ENCODE measurements at regions not wholly inside any gene's neighbourhood (a gene's known extent, or its start where the extent isn't known, plus 50 kb on each side); places are given as distances from the start of the nearest gene placed in this dataset.

- ATAC-seq (no peak), FAIRE-seq (no peak), DNase-seq (ENCODE audit: low read depth, low spot score) (no peak)
- WGBS (ENCODE audit: insufficient coverage, insufficient replicate concordance, low lambda C conversion rate, missing lambda C conversion rate): 20% methylated on average over 2 of the region's 2 CpGs
- H3K4me3 ChIP-seq: no peak overlapping the region
- H3K36me3 ChIP-seq (ENCODE audit: control insufficient read depth in 2 of 2, insufficient read depth in 2 of 2, low read length in 1 of 2): no peaks in the 10 kb centered on the region
- CTCF ChIA-PET: no interaction called here
- no peak overlapping the region for H3K27ac ChIP-seq (ENCODE audit: control insufficient read depth, insufficient read depth)
- BruUV-seq (replicated peaks): no TSS peak
- H4K20me1 ChIP-seq (ENCODE audit: control insufficient read depth, insufficient read depth): no peaks in the 10 kb centered on the region
- RAD21 ChIA-PET (ENCODE audit: unreplicated experiment): no interaction called here
- in situ Hi-C loops (cut with MboI) (no loop called here), intact Hi-C loops (cut with micrococcal nuclease; ENCODE audit: unreplicated experiment) (no loop called here)
- H3K9me3 ChIP-seq (replicated peaks; ENCODE audit: control insufficient read depth, insufficient read depth, low read length): no peaks in the 10 kb centered on the region
- SMC1A ChIA-PET (ENCODE audit: uncharacterized antibody, unreplicated experiment): no interaction called here
- no peak for TF ChIP-seq SMARCA5 (IDR thresholded peaks at IDR 0.05)
- no peaks in the 10 kb centered on the region for H3K4me1 ChIP-seq (ENCODE audit: control insufficient read depth, insufficient read depth, low read length)
- no peak overlapping the region for H3K4me2 ChIP-seq (ENCODE audit: control insufficient read depth, insufficient read depth)
- no peak overlapping the region for H2AFZ ChIP-seq (ENCODE audit: control insufficient read depth, low read depth, low read length)
- no peaks in the 10 kb centered on the region for H3K27me3 ChIP-seq (replicated peaks in 1 of 2; ENCODE audit: control insufficient read depth in 2 of 2, insufficient read depth in 2 of 2, low read length in 1 of 2)
- H3K79me2 ChIP-seq (ENCODE audit: control insufficient read depth, insufficient read depth, low read length): no peaks in the 10 kb centered on the region
- POLR2A ChIA-PET: no interaction called here
- H3K9ac ChIP-seq (ENCODE audit: control insufficient read depth, insufficient read depth, low read length): no peak overlapping the region
Measured at GRCh38 chr5:159559337-159559736, 229.1 kb upstream of the IL12B start.

- ChIA-PET POLR2A (no interaction called here), SMC1A (ENCODE audit: uncharacterized antibody, unreplicated experiment) (no interaction called here), RAD21 (ENCODE audit: unreplicated experiment) (no interaction called here), CTCF (interaction anchor here (0.6 kb wide), 1 partner anchor 44 kb away, joined by 3 read pairs; no protein-coding TSS in a partner anchor)
- H3K27ac ChIP-seq (ENCODE audit: control insufficient read depth, insufficient read depth): no peak overlapping the region
- no peak overlapping the region for H2AFZ ChIP-seq (ENCODE audit: control insufficient read depth, low read depth, low read length)
- intact Hi-C loops (cut with micrococcal nuclease; ENCODE audit: unreplicated experiment) (no loop called here), in situ Hi-C loops (cut with MboI) (no loop called here)
- FAIRE-seq (no peak), DNase-seq (ENCODE audit: low read depth, low spot score) (no peak), ATAC-seq (no peak)
- H3K9me3 ChIP-seq (replicated peaks; ENCODE audit: control insufficient read depth, insufficient read depth, low read length): no peaks in the 10 kb centered on the region
- WGBS (ENCODE audit: insufficient coverage, insufficient replicate concordance, low lambda C conversion rate, missing lambda C conversion rate): 60% methylated on average over 7 of the region's 7 CpGs
- H3K9ac ChIP-seq (ENCODE audit: control insufficient read depth, insufficient read depth, low read length): no peak overlapping the region
- no peaks in the 10 kb centered on the region for H3K79me2 ChIP-seq (ENCODE audit: control insufficient read depth, insufficient read depth, low read length)
- H3K4me2 ChIP-seq (ENCODE audit: control insufficient read depth, insufficient read depth): no peak overlapping the region
- TF ChIP-seq MAX (IDR thresholded peaks at IDR 0.05; ENCODE audit: low read depth, low read length) (no peak), STAT1 (conservative IDR thresholded peaks at IDR 0.05) (no peak), KDM1A (IDR thresholded peaks at IDR 0.05; ENCODE audit: borderline replicate concordance) (no peak), NR2C1 (IDR thresholded peaks at IDR 0.05) (no peak), POU2F2 (IDR thresholded peaks at IDR 0.05; ENCODE audit: borderline replicate concordance, low read depth, low read length) (no peak)
- no peaks in the 10 kb centered on the region for H3K27me3 ChIP-seq (replicated peaks in 1 of 2; ENCODE audit: control insufficient read depth in 2 of 2, insufficient read depth in 2 of 2, low read length in 1 of 2)
- H3K36me3 ChIP-seq (ENCODE audit: control insufficient read depth in 2 of 2, insufficient read depth in 2 of 2, low read length in 1 of 2): no peaks in the 10 kb centered on the region
- no TSS peak for BruUV-seq (replicated peaks)
- no peaks in the 10 kb centered on the region for H3K4me1 ChIP-seq (ENCODE audit: control insufficient read depth, insufficient read depth, low read length)
- no peaks in the 10 kb centered on the region for H4K20me1 ChIP-seq (ENCODE audit: control insufficient read depth, insufficient read depth)
- no peak overlapping the region for H3K4me3 ChIP-seq
Measured at GRCh38 chr5:159560088-159560487, 229.8 kb upstream of the IL12B start.

All from GM12878 (cell line).